Stimulated activated naive CD8-positive, alpha-beta T cell treated with anti-CD3 and anti-CD28 coated beads, Interleukin-15, amount 100 ng/mL, for 72 hours (primary cell): ENCODE measurements at regions not wholly inside any gene's neighbourhood (a gene's known extent, or its start where the extent isn't known, plus 50 kb on each side); places are given as distances from the start of the nearest gene placed in this dataset.

ENCODE experiments used
- ATAC-seq: fragments of 150-1000 bp; cut with Tn5 transposase; 2 replicates; pipeline ENCODE4 v1.10.0; 2021; ENCODE audit warnings: mild to moderate bottlenecking, moderate library complexity
- DNase-seq, 2 donors: peaks; one replicate each; pipeline ENCODE4 v3.0.0; 2021 to 2022
- H3K27ac Mint-ChIP-seq, 2 donors: one replicate each; pipeline ENCODE4 v1.8.0; 2022; ENCODE audit warnings: mild to moderate bottlenecking in 2 of 2, mixed read lengths in 2 of 2, moderate library complexity in 2 of 2
- H3K27me3 Mint-ChIP-seq: one replicate; pipeline ENCODE4 v1.8.0; 2022; ENCODE audit warnings: mixed read lengths
- H3K4me1 Mint-ChIP-seq: one replicate; pipeline ENCODE4 v1.8.0; 2022; ENCODE audit warnings: mild to moderate bottlenecking, mixed read lengths
- H3K4me3 Mint-ChIP-seq, 2 donors: one replicate each; pipeline ENCODE4 v1.8.0; 2022; ENCODE audit warnings: mild to moderate bottlenecking in 2 of 2, mixed read lengths in 2 of 2, moderate library complexity in 1 of 2
- H3K9me3 Mint-ChIP-seq, 2 donors: one replicate each; pipeline ENCODE4 v1.8.0; 2022; ENCODE audit warnings: mixed read lengths in 2 of 2

DNA sequence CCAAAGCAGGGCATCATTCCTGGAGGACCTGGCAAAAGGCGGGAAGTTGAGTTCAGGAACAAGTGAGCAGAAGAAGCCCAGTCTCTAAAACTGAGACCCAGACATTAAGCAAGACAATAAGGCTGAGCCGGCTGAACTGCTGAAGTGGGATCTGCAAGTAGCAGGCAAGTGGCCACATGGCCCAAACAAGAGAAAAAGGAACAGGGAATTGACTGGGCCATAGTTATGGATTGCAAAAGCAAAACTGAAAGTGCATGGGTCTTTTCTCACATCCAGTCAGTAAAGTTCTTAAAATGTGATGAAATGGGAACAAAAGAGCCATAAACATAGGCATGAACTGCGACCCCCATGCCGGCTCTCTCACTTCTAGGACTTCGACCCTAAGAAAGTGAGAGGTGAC lies 101.2 kb downstream of the SCN11A start:
- no peak overlapping the region for H3K4me3 Mint-ChIP-seq
- DNase-seq (no peak), ATAC-seq (no peak)
- no peaks in the 10 kb centered on the region for H3K4me1 Mint-ChIP-seq
- no peak overlapping the region for H3K27ac Mint-ChIP-seq
- H3K9me3 Mint-ChIP-seq: no peaks in the 10 kb centered on the region
- peaks cover 8% of the 10 kb centered on the region for H3K27me3 Mint-ChIP-seq

DNA sequence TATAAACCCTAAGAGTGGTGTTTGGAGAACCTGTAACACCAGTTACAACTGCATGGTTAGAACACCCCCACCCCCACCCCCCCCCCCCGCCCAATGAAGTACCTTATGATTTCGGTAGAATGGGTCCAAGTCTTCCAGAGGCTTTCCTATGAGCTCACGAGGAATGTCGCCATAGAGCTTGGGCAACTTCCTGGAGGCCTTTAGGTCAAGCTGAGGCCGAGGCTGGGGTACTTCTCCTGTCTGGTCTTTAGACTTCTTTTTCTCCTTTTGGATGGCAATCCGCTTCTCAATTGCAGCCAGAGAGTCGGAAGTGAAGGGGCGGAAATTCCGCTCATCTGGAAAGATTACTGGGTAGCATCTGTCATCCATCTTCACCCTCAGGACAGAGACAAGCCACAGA lies 101.8 kb downstream of the SCN11A start:
- peaks cover 8% of the 10 kb centered on the region for H3K27me3 Mint-ChIP-seq
- DNase-seq (no peak), ATAC-seq (no peak)
- no peak overlapping the region for H3K4me3 Mint-ChIP-seq
- no peaks in the 10 kb centered on the region for H3K9me3 Mint-ChIP-seq
- no peaks in the 10 kb centered on the region for H3K4me1 Mint-ChIP-seq
- no peak overlapping the region for H3K27ac Mint-ChIP-seq

DNA sequence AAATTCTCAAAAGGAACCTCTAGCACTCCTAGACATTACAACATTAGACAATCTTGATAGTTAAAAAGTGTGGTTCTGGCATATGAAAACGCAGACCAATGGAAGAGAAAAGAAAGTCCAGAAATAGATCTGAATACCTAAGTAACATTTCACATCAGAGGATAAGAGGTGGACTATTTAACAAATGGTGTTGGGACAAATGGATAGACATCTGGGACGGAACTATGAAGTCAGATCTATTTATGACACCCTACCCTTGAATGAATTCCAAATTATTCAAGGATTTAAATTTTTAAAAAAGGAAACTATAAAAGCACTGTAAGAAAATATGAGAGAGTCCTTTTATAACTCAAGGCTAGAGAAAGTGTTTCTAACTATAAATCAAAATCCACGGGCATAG lies 111.3 kb downstream of the SCN11A start:
- no peaks in the 10 kb centered on the region for H3K9me3 Mint-ChIP-seq
- no peak overlapping the region for H3K4me3 Mint-ChIP-seq
- no peak for DNase-seq
- no peaks in the 10 kb centered on the region for H3K27me3 Mint-ChIP-seq
- no peaks in the 10 kb centered on the region for H3K4me1 Mint-ChIP-seq
- H3K27ac Mint-ChIP-seq: no peak overlapping the region
- ATAC-seq: no peak

DNA sequence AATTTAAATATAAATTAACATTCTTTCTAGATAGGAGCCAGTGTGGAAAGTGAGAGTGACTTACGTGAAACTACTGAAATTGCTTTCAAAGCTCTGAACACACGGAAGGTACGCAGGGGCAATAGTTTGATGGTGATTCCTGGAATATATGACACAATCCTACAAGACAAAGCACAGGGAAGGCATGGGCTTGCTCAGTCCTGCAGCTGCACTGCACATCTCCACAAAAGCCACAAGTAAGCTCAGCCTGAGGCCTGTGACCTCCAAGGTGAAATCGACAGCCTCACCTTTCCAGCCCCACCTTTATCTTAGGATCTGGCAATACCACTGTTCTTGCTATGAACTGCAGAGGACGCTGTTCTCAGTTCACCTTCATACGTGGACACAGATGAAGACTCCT lies 109.3 kb upstream of the SCN10A start:
- no peak for ATAC-seq
- H3K4me1 Mint-ChIP-seq: no peaks in the 10 kb centered on the region
- peaks cover 3 to 15% of the 10 kb centered on the region in 2 donors for H3K9me3 Mint-ChIP-seq
- H3K27ac Mint-ChIP-seq: no peak overlapping the region
- H3K4me3 Mint-ChIP-seq: no peak overlapping the region
- peaks cover 19% of the 10 kb centered on the region for H3K27me3 Mint-ChIP-seq
- no peak for DNase-seq

DNA sequence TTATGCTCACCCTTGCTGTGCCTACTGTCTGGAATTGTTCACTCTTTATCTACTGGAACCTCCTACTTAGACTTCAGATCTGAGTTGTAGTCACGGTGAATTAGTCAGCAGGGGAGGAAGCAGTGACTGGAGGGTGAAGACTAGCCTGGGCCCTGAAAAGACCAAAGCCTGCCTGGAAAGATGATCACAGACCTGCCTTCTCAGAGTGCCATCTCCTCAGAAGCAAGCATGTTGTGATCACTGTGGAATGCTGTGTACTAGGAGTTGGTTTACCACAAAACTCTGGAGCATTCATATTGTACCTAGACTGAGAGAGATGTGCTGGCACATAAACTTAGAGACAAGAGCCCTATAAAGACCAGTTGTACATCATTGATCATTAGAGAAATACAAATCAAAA lies 100.7 kb upstream of the SCN10A start:
- no peaks in the 10 kb centered on the region for H3K4me1 Mint-ChIP-seq
- ATAC-seq (no peak), DNase-seq (no peak)
- no peaks in the 10 kb centered on the region for H3K9me3 Mint-ChIP-seq
- no peaks in the 10 kb centered on the region for H3K27me3 Mint-ChIP-seq
- no peak overlapping the region for H3K4me3 Mint-ChIP-seq
- H3K27ac Mint-ChIP-seq: no peak overlapping the region

GRCh38 chr3:38907426-38907825 lies 91.4 kb upstream of the SCN10A start:
- no peak for ATAC-seq
- Mint-ChIP-seq H3K27me3 (no peaks in the 10 kb centered on the region), H3K4me1 (no peaks in the 10 kb centered on the region), H3K4me3 (no peak overlapping the region), H3K27ac (no peak overlapping the region), H3K9me3 (no peaks in the 10 kb centered on the region)
- no peak for DNase-seq

DNA sequence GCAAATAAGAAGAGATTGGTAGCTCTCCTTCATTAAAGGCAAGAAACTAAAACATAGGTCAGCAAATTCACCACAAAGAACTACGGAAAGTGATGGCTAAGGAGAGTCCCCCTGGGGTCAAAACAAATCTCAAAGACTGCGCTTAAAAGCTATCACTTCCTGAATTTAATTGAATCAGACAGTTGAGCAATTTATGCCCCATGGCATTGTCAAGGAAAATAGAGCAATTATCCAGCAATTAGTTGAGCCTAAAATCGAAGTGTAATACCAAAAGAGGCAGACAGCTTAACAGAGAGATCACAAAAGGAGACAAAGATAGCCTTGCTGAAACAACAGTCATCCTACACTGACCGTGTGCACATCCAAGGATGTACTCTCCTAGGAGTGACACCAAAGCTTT lies 74.4 kb upstream of the SCN10A start:
- Mint-ChIP-seq H3K4me1 (no peaks in the 10 kb centered on the region), H3K27me3 (no peaks in the 10 kb centered on the region)
- DNase-seq: no peak

GRCh38 chr3:38878646-38879045 lies 62.6 kb upstream of the SCN10A start:
- no peaks in the 10 kb centered on the region for H3K4me1 Mint-ChIP-seq
- DNase-seq (no peak), ATAC-seq (no peak)
- H3K27ac Mint-ChIP-seq: no peak overlapping the region
- H3K27me3 Mint-ChIP-seq: no peaks in the 10 kb centered on the region
- H3K4me3 Mint-ChIP-seq: no peak overlapping the region
- no peaks in the 10 kb centered on the region for H3K9me3 Mint-ChIP-seq

More for the DNA sequence above, 74.4 kb upstream of the SCN10A start:
- ATAC-seq: no peak
- peaks cover 19 to 24% of the 10 kb centered on the region in 2 donors for H3K9me3 Mint-ChIP-seq
- no peak overlapping the region for H3K4me3 Mint-ChIP-seq
- no peak overlapping the region for H3K27ac Mint-ChIP-seq
